Endothelial cell of umbilical vein (primary cell): ENCODE measurements at regions not wholly inside any gene's neighbourhood (a gene's known extent, or its start where the extent isn't known, plus 50 kb on each side); places are given as distances from the start of the nearest gene placed in this dataset.

Experiments used
- BruUV-seq: library from RNA; stranded (reverse); fragments of 400-500 nt; replicated peaks from 2 replicates; lab custom pipeline; 2021; lab: Mats Ljungman, UMichigan
- CTCF ChIA-PET: fragments of 300-600, 350-600 bp; sonication (Branson Sonifier 250); formaldehyde crosslinking; loops from one replicate; lab custom pipeline; 2021; ENCODE audit warnings: antibody characterized with exemption, inconsistent platforms; lab: Charles Lee
- POLR2A ChIA-PET: fragments of 300-600, 350-600 bp; sonication (Branson Sonifier 250); formaldehyde crosslinking; loops from one replicate; lab custom pipeline; 2021; ENCODE audit warnings: antibody characterized with exemption, inconsistent platforms; lab: Charles Lee
- DNase-seq: peaks from one replicate; pipeline ENCODE4 v3.0.0-alpha.2; 2011; ENCODE audit warnings: low read depth, low spot score
- FAIRE-seq: peaks from 2 replicates; lab custom pipeline; 2011; peaks lifted over from hg19 to GRCh38; lab: Jason Lieb, UNC
- H2AFZ ChIP-seq: 2 replicates; pipeline ENCODE4 v1.6.0; 2012; ENCODE audit warnings: low read depth, low read length, control low read depth, inconsistent platforms
- H3K27ac ChIP-seq: 2 replicates; pipeline ENCODE4 v1.5.1; 2011; ENCODE audit warnings: low read depth, mild to moderate bottlenecking, control low read depth, low read length, moderate library complexity; ENCODE audit not compliant: insufficient read depth
- H3K27me3 ChIP-seq, 2 experiments: 2 replicates each; pipeline versions ENCODE4 v1.6.0 to v1.6.1; 2011; ENCODE audit warnings: low read length in 2 of 2, mixed read lengths in 1 of 2; ENCODE audit not compliant: control insufficient read depth in 2 of 2, insufficient read depth in 2 of 2
- H3K36me3 ChIP-seq, 2 experiments: 2 replicates in 1 of 2; 3 replicates in 1 of 2; pipeline ENCODE4 v1.5.1; 2011; ENCODE audit warnings: low read length in 2 of 2, mild to moderate bottlenecking in 1 of 2, moderate library complexity in 1 of 2; ENCODE audit not compliant: control insufficient read depth in 2 of 2, insufficient read depth in 2 of 2; ENCODE audit errors: extremely low read depth in 1 of 2
- H3K4me1 ChIP-seq: 3 replicates; pipeline ENCODE4 v1.5.1; 2011; ENCODE audit warnings: mild to moderate bottlenecking, low read length; ENCODE audit not compliant: control insufficient read depth, insufficient read depth; ENCODE audit errors: extremely low read depth
- H3K4me2 ChIP-seq: 2 replicates; pipeline ENCODE4 v1.6.1; 2011; ENCODE audit warnings: low read length, control low read depth, mixed read lengths; ENCODE audit not compliant: insufficient read depth
- H3K4me3 ChIP-seq, 3 experiments: fragments of 200-600 bp in 1 of 3; sonication (generic), shearing (Covaris generic) in 1 of 3; replicated peaks in 1 of 3; 2 replicates each; pipeline ENCODE4 v1.5.1; 2011 to 2016; ENCODE audit warnings: control low read depth in 3 of 3, low read length in 3 of 3, mild to moderate bottlenecking in 2 of 3, inconsistent platforms in 1 of 3, low read depth in 1 of 3, moderate library complexity in 1 of 3; ENCODE audit not compliant: insufficient read depth in 1 of 3
- H3K79me2 ChIP-seq: 2 replicates; pipeline ENCODE4 v1.6.0; 2012; ENCODE audit warnings: low read length, inconsistent platforms; ENCODE audit not compliant: control insufficient read depth, insufficient read depth
- H3K9ac ChIP-seq: replicated peaks from 2 replicates; pipeline ENCODE3; 2011; ENCODE audit warnings: low read length, control low read depth; ENCODE audit not compliant: insufficient read depth; ENCODE audit errors: extremely low read depth
- H3K9me1 ChIP-seq: replicated peaks from 3 replicates; pipeline ENCODE4 v1.6.0; 2011; ENCODE audit warnings: mild to moderate bottlenecking, low read length; ENCODE audit not compliant: control insufficient read depth, insufficient read depth; ENCODE audit errors: extremely low read depth
- H3K9me3 ChIP-seq: replicated peaks from 2 replicates; pipeline ENCODE4 v1.5.1; 2012; ENCODE audit warnings: low read length, inconsistent platforms; ENCODE audit not compliant: control insufficient read depth, insufficient read depth
- H4K20me1 ChIP-seq: replicated peaks from 2 replicates; pipeline ENCODE3; 2011; ENCODE audit warnings: mild to moderate bottlenecking, low read length; ENCODE audit not compliant: control insufficient read depth, insufficient read depth; ENCODE audit errors: extremely low read depth
- CTCF ChIP-seq, 2 donors: IDR thresholded peaks; 1 replicate in 1 of 2; 2 replicates in 1 of 2; pipeline ENCODE4 v1.5.1; 2011; ENCODE audit warnings: low read length in 2 of 2, mild to moderate bottlenecking in 2 of 2, moderate library complexity in 2 of 2, control low read depth in 1 of 2, inconsistent platforms in 1 of 2, low read depth in 1 of 2; ENCODE audit not compliant: insufficient read depth in 1 of 2; ENCODE audit errors: extremely low read depth in 1 of 2
- EZH2 ChIP-seq: IDR thresholded peaks from 2 replicates; pipeline ENCODE4 v1.6.1; 2012; ENCODE audit warnings: borderline replicate concordance, low read depth, mild to moderate bottlenecking, moderate library complexity, low read length, inconsistent platforms; ENCODE audit not compliant: severe bottlenecking
- FOS ChIP-seq: IDR thresholded peaks from 2 replicates; pipeline ENCODE4 v1.6.1; 2011; ENCODE audit warnings: mild to moderate bottlenecking, low read length, moderate library complexity, borderline replicate concordance; ENCODE audit not compliant: insufficient read depth
- GATA2 ChIP-seq: IDR thresholded peaks from 2 replicates; pipeline ENCODE4 v1.7.0; 2011; ENCODE audit warnings: low read depth, mild to moderate bottlenecking, moderate library complexity, mixed read lengths, low read length; ENCODE audit not compliant: insufficient read length, insufficient read depth
- JUN ChIP-seq: IDR thresholded peaks from 2 replicates; pipeline ENCODE4 v1.6.1; 2011; ENCODE audit warnings: borderline replicate concordance, low read depth; ENCODE audit not compliant: insufficient read length, insufficient read depth
- MAX ChIP-seq: IDR thresholded peaks from 2 replicates; pipeline ENCODE4 v1.6.1; 2011; ENCODE audit not compliant: insufficient read depth, insufficient read length
- MYC ChIP-seq: IDR thresholded peaks from one replicate; pipeline ENCODE4 v1.6.1; 2011; ENCODE audit warnings: mild to moderate bottlenecking, low read depth, low read length
- POLR2A ChIP-seq: IDR thresholded peaks from 2 replicates; pipeline ENCODE4 v1.6.1; 2012; ENCODE audit warnings: low read depth, mild to moderate bottlenecking, control low read depth, low read length
- POLR2AphosphoS5 ChIP-seq: IDR thresholded peaks from 2 replicates; pipeline ENCODE4 v1.6.1; 2012; ENCODE audit warnings: low read depth, mild to moderate bottlenecking, control low read depth, low read length, moderate library complexity; ENCODE audit not compliant: insufficient read depth
- dilution Hi-C: fragments of 300-500 bp; cut with MboI; formaldehyde crosslinking; loops from one replicate; pipeline ENCODE4 v1.15.0; 2019; ENCODE audit warnings: low sequenced_read_pairs; ENCODE audit not compliant: extremely low pct_ligation_motif_present
- intact Hi-C: fragments of 100-400 bp; cut with micrococcal nuclease; formaldehyde crosslinking; loops from one replicate; pipeline ENCODE4 v1.10.0; 2022

GRCh38 chr5:14061106-14061505 lies 82.0 kb upstream of the TRIO start:
- no TSS peak for BruUV-seq
- TF ChIP-seq FOS (no peak), POLR2A (no peak), CTCF (IDR thresholded peaks at IDR 0.05; ENCODE audit: extremely low read depth in 1 of 2, insufficient read depth in 1 of 2, low read depth in 1 of 2, low read length in 2 of 2) (no peak), MAX (no peak), EZH2 (no peak), MYC (no peak), GATA2 (no peak), POLR2AphosphoS5 (no peak), JUN (no peak)
- Histone ChIP-seq H3K9ac (no peak overlapping the region), H3K36me3 (no peaks in the 10 kb centered on the region), H3K4me3 (no peak overlapping the region), H4K20me1 (no peaks in the 10 kb centered on the region), H3K4me2 (no peak overlapping the region), H3K9me1 (no peaks in the 10 kb centered on the region), H2AFZ (no peak overlapping the region), H3K27ac (no peak overlapping the region), H3K27me3 (peaks cover 0 to 10% of the 10 kb centered on the region in 2 experiments), H3K4me1 (no peaks in the 10 kb centered on the region), H3K9me3 (no peaks in the 10 kb centered on the region), H3K79me2 (no peaks in the 10 kb centered on the region)
- dilution Hi-C loops (no loop called here), intact Hi-C loops (no loop called here)
- DNase-seq: no peak
- no peak for FAIRE-seq
- CTCF ChIA-PET: interaction anchor here (1.0 kb wide), 1 partner anchor 10 kb away, joined by 3 read pairs; no protein-coding TSS in a partner anchor
- POLR2A ChIA-PET: no interaction called here
